K562 (cell line): ENCODE measurements at regions not wholly inside any gene's neighbourhood (a gene's known extent, or its start where the extent isn't known, plus 50 kb on each side); places are given as distances from the start of the nearest gene placed in this dataset.

ENCODE experiments used
- CTCF ChIP-seq, 3 experiments: IDR thresholded peaks in 2 of 3; conservative IDR thresholded peaks in 1 of 3; 2 replicates each; pipeline ENCODE4 v1.5.1; 2011 to 2012; ENCODE audit warnings: low read length in 3 of 3, mild to moderate bottlenecking in 3 of 3, control low read depth in 2 of 3, improper control_type of control experiment in 1 of 3, inconsistent platforms in 1 of 3, low read depth in 1 of 3, mixed read lengths in 1 of 3, moderate library complexity in 1 of 3; ENCODE audit not compliant: insufficient read depth in 2 of 3
- ELK3 ChIP-seq: fragments of 450-650 bp; formaldehyde crosslinking; IDR thresholded peaks from 2 replicates; pipeline ENCODE4 v1.4.0; 2020; ENCODE audit warnings: mild to moderate bottlenecking
- HDAC6 ChIP-seq: IDR thresholded peaks from 2 replicates; pipeline ENCODE4 v1.6.1; 2012; ENCODE audit warnings: low read depth, mild to moderate bottlenecking, control low read depth, inconsistent platforms, low read length, moderate library complexity
- KAT2B ChIP-seq: IDR thresholded peaks from one replicate; pipeline ENCODE4 v1.6.1; 2012; ENCODE audit warnings: low read depth, mild to moderate bottlenecking, control low read depth, inconsistent platforms, low read length, moderate library complexity
- POLR2A ChIP-seq: fragments of 450-650 bp; conservative IDR thresholded peaks from 2 replicates; pipeline ENCODE4 v1.6.1; 2016
- PREB ChIP-seq: sonication (generic); formaldehyde crosslinking; IDR thresholded peaks from 2 replicates; pipeline ENCODE4 v1.8.1; 2023; ENCODE audit warnings: mild to moderate bottlenecking, missing genetic modification reagents
- ZFX ChIP-seq: sonication (generic); formaldehyde crosslinking; IDR thresholded peaks from 2 replicates; pipeline ENCODE4 v1.8.0; 2022; ENCODE audit warnings: mild to moderate bottlenecking, missing genetic modification reagents, moderate library complexity

- TF ChIP-seq CTCF (IDR thresholded peaks at IDR 0.05 in 2 of 3, conservative IDR thresholded peaks at IDR 0.05 in 1 of 3; ENCODE audit: insufficient read depth in 2 of 3, low read depth in 1 of 3, low read length in 3 of 3) (no peak), HDAC6 (no peak), ELK3 (CRISPR knock-in tag) (no peak), ZFX (CRISPR knock-in tag) (no peak), KAT2B (no peak), PREB (no peak), POLR2A (no peak)
Observed at GRCh38 chr7:10739401-10739800, 234.3 kb upstream of the PHF14 start.
